Right atrium auricular region (tissue), 2 donors: ENCODE measurements at regions not wholly inside any gene's neighbourhood (a gene's known extent, or its start where the extent isn't known, plus 50 kb on each side); places are given as distances from the start of the nearest gene placed in this dataset.

Source experiments
- DNase-seq: peaks from one replicate; pipeline ENCODE4 v3.0.0-alpha.2; 2019; ENCODE audit warnings: low spot score
- H3K27ac ChIP-seq, 2 donors: fragments of 200-600 bp; sonication (generic); 1 replicate in 1 of 2; 2 replicates in 1 of 2; pipeline ENCODE4 v1.5.1; 2016 to 2019
- H3K27me3 ChIP-seq, 2 donors: fragments of 200-600 bp; sonication (generic); one replicate each; pipeline versions ENCODE4 v1.5.1 to v1.6.0; 2017 to 2019
- H3K36me3 ChIP-seq: fragments of 200-600 bp; sonication (generic); one replicate; pipeline ENCODE4 v1.5.1; 2016
- H3K4me1 ChIP-seq, 2 donors: fragments of 200-600 bp; sonication (generic); one replicate each; pipeline versions ENCODE4 v1.5.1 to v1.6.0; 2017 to 2019
- H3K4me3 ChIP-seq, 2 donors: fragments of 200-600 bp; sonication (generic); 1 replicate in 1 of 2; 2 replicates in 1 of 2; pipeline ENCODE4 v1.5.1; 2017 to 2019; ENCODE audit warnings: mild to moderate bottlenecking in 1 of 2, moderate library complexity in 1 of 2
- H3K9me3 ChIP-seq, 2 donors: fragments of 200-600 bp; sonication (generic); one replicate each; pipeline ENCODE4 v1.5.1; 2019
- CTCF ChIP-seq, 2 donors: fragments of 200-600 bp; sonication (generic); IDR thresholded peaks; one replicate each; pipeline ENCODE4 v1.5.1; 2019; ENCODE audit warnings: antibody characterized with exemption in 2 of 2

GRCh38 chr11:129740125-129740719 is 75.4 kb upstream of the TMEM45B start:
- no peaks in the 10 kb centered on the region for H3K27me3 ChIP-seq
- no peak for TF ChIP-seq CTCF (IDR thresholded peaks at IDR 0.05)
- DNase-seq: no peak
- H3K9me3 ChIP-seq: no peaks in the 10 kb centered on the region
- H3K4me1 ChIP-seq: no peaks in the 10 kb centered on the region
- H3K27ac ChIP-seq: no peak overlapping the region
- no peaks in the 10 kb centered on the region for H3K36me3 ChIP-seq
- no peak overlapping the region for H3K4me3 ChIP-seq

GRCh38 chr11:129743112-129743815 is 72.4 kb upstream of the TMEM45B start:
- no peak overlapping the region for H3K27ac ChIP-seq
- DNase-seq: peak; percentile 50
- H3K4me3 ChIP-seq: peak overlapping the region in 1 of 2 donors; percentile 22
- H3K27me3 ChIP-seq: no peaks in the 10 kb centered on the region
- TF ChIP-seq CTCF (IDR thresholded peaks at IDR 0.05): no peak
- H3K36me3 ChIP-seq: no peaks in the 10 kb centered on the region
- no peaks in the 10 kb centered on the region for H3K4me1 ChIP-seq
- H3K9me3 ChIP-seq: no peaks in the 10 kb centered on the region

GRCh38 chr11:129747071-129747470 is 68.6 kb upstream of the TMEM45B start:
- Histone ChIP-seq H3K4me3 (no peak overlapping the region), H3K27ac (no peak overlapping the region), H3K27me3 (no peaks in the 10 kb centered on the region)

GRCh38 chr11:129749141-129749540 is 66.5 kb upstream of the TMEM45B start:
- Histone ChIP-seq H3K4me3 (no peak overlapping the region), H3K27me3 (no peaks in the 10 kb centered on the region), H3K4me1 (peaks cover 0 to 9% of the 10 kb centered on the region in 2 donors), H3K36me3 (no peaks in the 10 kb centered on the region), H3K27ac (no peak overlapping the region), H3K9me3 (no peaks in the 10 kb centered on the region)
- no peak for TF ChIP-seq CTCF (IDR thresholded peaks at IDR 0.05)
- DNase-seq: no peak

More at GRCh38 chr11:129747071-129747470, 68.6 kb upstream of the TMEM45B start:
- Histone ChIP-seq H3K4me1 (peaks cover 0 to 9% of the 10 kb centered on the region in 2 donors), H3K9me3 (no peaks in the 10 kb centered on the region), H3K36me3 (no peaks in the 10 kb centered on the region)
- DNase-seq: no peak
- TF ChIP-seq CTCF (IDR thresholded peaks at IDR 0.05): no peak

GRCh38 chr11:129750343-129751292 is 65.0 kb upstream of the TMEM45B start:
- Histone ChIP-seq H3K4me1 (peaks cover 0 to 9% of the 10 kb centered on the region in 2 donors), H3K36me3 (no peaks in the 10 kb centered on the region), H3K27ac (no peak overlapping the region), H3K27me3 (no peaks in the 10 kb centered on the region), H3K4me3 (peak overlapping the region in 1 of 2 donors; percentile 40), H3K9me3 (no peaks in the 10 kb centered on the region)
- peak; percentile 98 to 99 for TF ChIP-seq CTCF (IDR thresholded peaks at IDR 0.05)
- peak; percentile 60 for DNase-seq
